ENCODE measurements at regions not wholly inside any gene's neighbourhood (a gene's known extent, or its start where the extent isn't known, plus 50 kb on each side); places are given as distances from the start of the nearest gene placed in this dataset.

GRCh38 chr5:145385276-145385675 is 449.9 kb downstream of the PRELID2 start:
- TF ChIP-seq CTCF (IDR thresholded peaks at IDR 0.05; ENCODE audit: extremely low read depth, missing control alignments): no peak
- no peak for DNase-seq (ENCODE audit: low spot score)

DNA sequence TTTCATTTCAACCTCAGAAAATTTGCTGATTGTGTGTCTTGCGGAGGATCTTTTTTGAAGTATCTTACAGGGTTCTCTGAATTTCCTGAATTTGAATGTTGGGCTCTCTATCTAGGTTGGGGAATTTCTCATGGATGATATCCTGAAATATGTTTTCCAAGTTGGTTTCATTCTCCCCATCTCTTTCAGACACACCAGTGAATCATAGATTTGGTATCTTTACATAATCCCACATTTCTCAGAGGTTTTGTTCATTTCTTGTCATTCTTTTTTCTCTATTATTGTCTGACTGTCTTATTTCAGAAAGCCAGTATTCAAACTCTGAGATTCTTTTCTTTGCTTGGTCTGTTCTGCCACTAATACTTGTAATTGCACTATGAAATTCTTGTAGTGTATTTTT is 456.9 kb downstream of the PRELID2 start:
- no peak for DNase-seq (ENCODE audit: low spot score)
- TF ChIP-seq CTCF (IDR thresholded peaks at IDR 0.05; ENCODE audit: extremely low read depth, missing control alignments): no peak

GRCh38 chr5:145375521-145375920 is 459.6 kb downstream of the PRELID2 start:
- DNase-seq (ENCODE audit: low spot score): no peak
- TF ChIP-seq CTCF (IDR thresholded peaks at IDR 0.05; ENCODE audit: extremely low read depth, missing control alignments): no peak

DNA sequence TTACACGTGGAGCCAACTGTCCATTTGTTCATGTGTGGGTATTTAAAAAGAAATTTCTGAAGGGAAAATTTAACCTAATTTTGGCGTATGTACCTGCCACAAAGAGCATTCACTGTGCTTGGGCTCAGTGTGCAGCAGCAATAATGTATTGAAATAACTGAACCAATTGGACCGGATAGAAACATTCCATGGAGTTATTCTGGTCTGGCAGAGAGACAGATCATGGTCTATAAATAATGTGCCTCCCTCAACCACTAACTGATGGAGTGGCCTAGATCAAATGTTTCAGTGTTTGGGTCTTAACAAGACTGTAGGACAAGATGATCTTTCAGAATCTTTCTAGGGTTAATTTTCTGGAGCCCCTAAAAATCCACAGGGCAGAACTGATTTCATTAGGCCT is 469.7 kb downstream of the PRELID2 start:
- DNase-seq (ENCODE audit: low spot score): no peak
- TF ChIP-seq CTCF (IDR thresholded peaks at IDR 0.05; ENCODE audit: extremely low read depth, missing control alignments): no peak

GRCh38 chr5:145362266-145362665 is 472.9 kb downstream of the PRELID2 start:
- no peak for TF ChIP-seq CTCF (IDR thresholded peaks at IDR 0.05; ENCODE audit: extremely low read depth, missing control alignments)
- no peak for DNase-seq (ENCODE audit: low spot score)

GRCh38 chr5:145360936-145361335 is 474.2 kb downstream of the PRELID2 start:
- DNase-seq (ENCODE audit: low spot score): no peak

DNA sequence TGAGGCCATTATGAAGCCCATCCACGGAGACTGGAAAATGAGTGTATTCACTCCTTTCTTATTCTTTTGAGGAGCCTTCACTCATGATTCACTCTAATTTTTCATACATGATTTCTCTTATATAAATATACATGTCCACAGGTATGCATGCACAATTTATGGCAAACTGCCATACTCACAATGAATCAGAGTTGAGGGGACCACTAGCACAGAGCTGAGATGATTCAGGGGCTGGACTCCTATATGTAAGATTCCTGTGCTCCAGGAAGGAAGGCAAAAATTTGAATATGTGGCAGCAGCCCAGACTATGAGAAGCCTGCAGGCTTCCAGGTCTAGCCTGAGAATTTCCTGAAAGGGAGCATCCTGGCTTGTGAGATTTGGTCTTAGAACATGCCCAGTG is 484.6 kb downstream of the PRELID2 start:
- DNase-seq (ENCODE audit: low spot score): no peak
- TF ChIP-seq CTCF (IDR thresholded peaks at IDR 0.05; ENCODE audit: extremely low read depth, missing control alignments): no peak

More at GRCh38 chr5:145360936-145361335, 474.2 kb downstream of the PRELID2 start:
- TF ChIP-seq CTCF (IDR thresholded peaks at IDR 0.05; ENCODE audit: extremely low read depth, missing control alignments): no peak
